ENCODE measurements at regions not wholly inside any gene's neighbourhood (a gene's known extent, or its start where the extent isn't known, plus 50 kb on each side); places are given as distances from the start of the nearest gene placed in this dataset.

DNA sequence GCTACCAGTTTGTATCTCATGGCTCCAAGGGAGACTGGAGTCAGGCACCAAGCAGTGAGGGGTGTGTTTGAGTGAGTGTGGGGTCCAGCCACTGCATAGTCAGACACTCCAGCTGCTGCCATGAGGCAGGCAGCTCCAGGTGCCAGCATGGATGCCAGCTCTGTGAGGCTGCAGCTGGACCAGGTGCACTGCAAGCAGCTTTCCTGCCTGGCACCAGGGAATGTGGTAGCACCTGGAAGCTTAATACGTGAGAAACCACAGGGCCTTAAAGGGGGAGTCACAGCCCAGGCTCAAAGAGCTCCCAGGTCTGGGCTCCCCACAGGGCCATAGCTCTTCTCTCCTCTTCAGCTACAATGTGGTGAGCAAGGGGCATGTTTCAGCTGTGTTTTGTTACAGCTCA lies 817.8 kb upstream of the LUZP2 start:
- no peak for TF ChIP-seq EZH2phosphoT487 (IDR thresholded peaks at IDR 0.05; ENCODE audit: insufficient read depth, low read depth)
- no peak for TF ChIP-seq EZH2 (IDR thresholded peaks at IDR 0.05; ENCODE audit: insufficient read depth, poor library complexity, severe bottlenecking)

Measured in GM23248 (cell line).